ENCODE measurements at regions not wholly inside any gene's neighbourhood (a gene's known extent, or its start where the extent isn't known, plus 50 kb on each side); places are given as distances from the start of the nearest gene placed in this dataset.
"Not testable (repeated sequence)": the region's sequence is repeated elsewhere in the genome, so short reads cannot be mapped to it uniquely, and the experiment has no call there.

GRCh38 chr1:227489572-227489971 lies 73.8 kb upstream of the ZNF678 start:
- H3K36me3 ChIP-seq (replicated peaks in 1 of 2; ENCODE audit: insufficient read depth in 1 of 2, low read depth in 2 of 2): no peaks in the 10 kb centered on the region
- WGBS, 2 donors: 70 to 71% methylated on average over 3 of the region's 3 CpGs
- H3K27ac ChIP-seq: no peak overlapping the region
- no peaks in the 10 kb centered on the region for H3K9me3 ChIP-seq
- H3K4me1 ChIP-seq: no peaks in the 10 kb centered on the region
- DNase-seq (no peak), ATAC-seq (no peak)
- intact Hi-C loops (cut with DNase I): loop anchor here (10.0 kb wide), 1 partner anchor 455 kb away; the partner anchor contains the start of gene WNT9A
- no peak for TF ChIP-seq POLR2A (IDR thresholded peaks at IDR 0.05)
- TF ChIP-seq CTCF (IDR thresholded peaks at IDR 0.05): no peak
- H3K4me3 ChIP-seq: no peak overlapping the region
- no peaks in the 10 kb centered on the region for H3K27me3 ChIP-seq

- ATAC-seq: no peak
- no peaks in the 10 kb centered on the region for H3K27me3 ChIP-seq
- no peak overlapping the region for H3K27ac ChIP-seq
- no peak overlapping the region for H3K4me3 ChIP-seq
- intact Hi-C loops (cut with DNase I): loop anchor here (10.0 kb wide), 1 partner anchor 457 kb away; the partner anchor contains the start of gene WNT9A
- no peaks in the 10 kb centered on the region for H3K4me1 ChIP-seq
- H3K36me3 ChIP-seq (replicated peaks in 1 of 2; ENCODE audit: insufficient read depth in 1 of 2, low read depth in 2 of 2): no peaks in the 10 kb centered on the region
- H3K9me3 ChIP-seq: no peaks in the 10 kb centered on the region
- TF ChIP-seq CTCF (IDR thresholded peaks at IDR 0.05) (no peak), POLR2A (IDR thresholded peaks at IDR 0.05) (no peak)
- DNase-seq: no peak
These were observed 75.8 kb upstream of the ZNF678 start for GRCh38 chr1:227487606-227488005.

GRCh38 chr1:227486559-227486958 lies 76.8 kb upstream of the ZNF678 start:
- H3K9me3 ChIP-seq: no peaks in the 10 kb centered on the region
- intact Hi-C loops (cut with DNase I): loop anchor here (10.0 kb wide), 1 partner anchor 458 kb away; the partner anchor contains the start of gene WNT9A
- DNase-seq (no peak), ATAC-seq (no peak)
- no peak overlapping the region for H3K27ac ChIP-seq
- no peaks in the 10 kb centered on the region for H3K4me1 ChIP-seq
- H3K27me3 ChIP-seq: no peaks in the 10 kb centered on the region
- H3K36me3 ChIP-seq (replicated peaks in 1 of 2; ENCODE audit: insufficient read depth in 1 of 2, low read depth in 2 of 2): no peaks in the 10 kb centered on the region
- WGBS, 2 donors: 73 to 75% methylated on average over 3 of the region's 3 CpGs
- no peak for TF ChIP-seq CTCF (IDR thresholded peaks at IDR 0.05)
- TF ChIP-seq POLR2A (IDR thresholded peaks at IDR 0.05): no peak
- no peak overlapping the region for H3K4me3 ChIP-seq

- Histone ChIP-seq H3K36me3 (replicated peaks in 1 of 2; ENCODE audit: insufficient read depth in 1 of 2, low read depth in 2 of 2) (no peaks in the 10 kb centered on the region), H3K4me1 (no peaks in the 10 kb centered on the region), H3K27me3 (no peaks in the 10 kb centered on the region), H3K9me3 (no peaks in the 10 kb centered on the region), H3K27ac (no peak overlapping the region), H3K4me3 (no peak overlapping the region)
- intact Hi-C loops (cut with DNase I): loop anchor here (10.0 kb wide), 1 partner anchor 463 kb away; the partner anchor contains the start of gene WNT9A
- no peak for DNase-seq
- no peak for TF ChIP-seq CTCF (IDR thresholded peaks at IDR 0.05)
- TF ChIP-seq POLR2A (IDR thresholded peaks at IDR 0.05): no peak
- ATAC-seq: no peak
These were observed 81.4 kb upstream of the ZNF678 start for GRCh38 chr1:227482023-227482299.

- H3K27me3 ChIP-seq; H3K36me3 ChIP-seq (replicated peaks in 1 of 2; ENCODE audit: insufficient read depth in 1 of 2, low read depth in 2 of 2); intact Hi-C loops (cut with DNase I); H3K9me3 ChIP-seq; ATAC-seq; DNase-seq; H3K27ac ChIP-seq; H3K4me1 ChIP-seq; H3K4me3 ChIP-seq: not testable (repeated sequence)
- WGBS, 2 donors: 7 to 23% methylated on average over 4 to 5 of the region's 5 CpGs
These were observed 89.3 kb upstream of the ZNF678 start for GRCh38 chr1:227474072-227474471.

All from body of pancreas (tissue), 4 donors.